DOHH2 (cell line): ENCODE measurements at regions not wholly inside any gene's neighbourhood (a gene's known extent, or its start where the extent isn't known, plus 50 kb on each side); places are given as distances from the start of the nearest gene placed in this dataset.

ENCODE experiments used
- H3F3A ChIP-seq: fragments of 200-600 bp; sonication (generic), shearing (Covaris generic); 2 replicates; pipeline ENCODE4 v1.6.0; 2016; ENCODE audit warnings: antibody characterized with exemption, mild to moderate bottlenecking; ENCODE audit not compliant: control insufficient read depth, insufficient read depth
- H3K27ac ChIP-seq: fragments of 200-600 bp; sonication (generic); 2 replicates; pipeline ENCODE4 v1.5.1; 2014; ENCODE audit warnings: low read depth, mild to moderate bottlenecking, low read length, moderate library complexity
- H3K27me3 ChIP-seq: fragments of 200-600 bp; sonication (generic); 2 replicates; pipeline ENCODE4 v1.6.1; 2014; ENCODE audit warnings: mild to moderate bottlenecking, low read length, mixed read lengths; ENCODE audit not compliant: control insufficient read depth
- H3K36me3 ChIP-seq: fragments of 200-600 bp; sonication (generic); 2 replicates; pipeline ENCODE4 v1.6.1; 2014; ENCODE audit warnings: mild to moderate bottlenecking, low read length, moderate library complexity, mixed read lengths; ENCODE audit not compliant: control insufficient read depth
- H3K4me1 ChIP-seq: fragments of 200-600 bp; sonication (generic); 2 replicates; pipeline ENCODE4 v1.6.1; 2014; ENCODE audit warnings: mild to moderate bottlenecking, low read length, mixed read lengths; ENCODE audit not compliant: control insufficient read depth
- H3K4me2 ChIP-seq: fragments of 200-600 bp; sonication (generic); 2 replicates; pipeline ENCODE4 v1.6.0; 2014; ENCODE audit warnings: mild to moderate bottlenecking, low read length, moderate library complexity
- H3K4me3 ChIP-seq: fragments of 200-600 bp; sonication (generic); 2 replicates; pipeline ENCODE4 v1.5.1; 2014; ENCODE audit warnings: mild to moderate bottlenecking, low read length, mixed read lengths
- H3K79me2 ChIP-seq: fragments of 200-600 bp; sonication (generic); 2 replicates; pipeline ENCODE4 v1.6.1; 2014; ENCODE audit warnings: mild to moderate bottlenecking, low read length, mixed read lengths; ENCODE audit not compliant: control insufficient read depth
- H3K9me2 ChIP-seq: fragments of 200-600 bp; sonication (generic); replicated peaks from 2 replicates; pipeline ENCODE4 v1.6.1; 2014; ENCODE audit warnings: mild to moderate bottlenecking, low read length, mixed read lengths; ENCODE audit not compliant: control insufficient read depth
- H3K9me3 ChIP-seq: fragments of 200-600 bp; sonication (generic); 2 replicates; pipeline ENCODE4 v1.6.1; 2014; ENCODE audit warnings: antibody characterized with exemption, low read length, mixed read lengths; ENCODE audit not compliant: control insufficient read depth, insufficient read depth
- H4K20me1 ChIP-seq: fragments of 200-600 bp; sonication (generic); 2 replicates; pipeline ENCODE4 v1.6.0; 2014; ENCODE audit warnings: low read depth, mild to moderate bottlenecking, antibody characterized with exemption, low read length, moderate library complexity; ENCODE audit not compliant: control insufficient read depth, insufficient read depth
- EZH2phosphoT487 ChIP-seq: fragments of 200-600 bp; sonication (generic); IDR thresholded peaks from 2 replicates; pipeline ENCODE4 v1.6.1; 2017; ENCODE audit warnings: borderline replicate concordance, mild to moderate bottlenecking, antibody characterized with exemption, low read length, moderate library complexity, mixed read lengths
- TF ChIP-seq, protein P1 (sequence below): fragments of 200-600 bp; sonication (generic); IDR thresholded peaks from one replicate; pipeline ENCODE4 v1.5.1; 2014; ENCODE audit warnings: antibody characterized with exemption, mild to moderate bottlenecking, low read depth, low read length; ENCODE audit not compliant: poor library complexity, severe bottlenecking

GRCh38 chr6:1079525-1079924 is 232.4 kb upstream of the FOXQ1 start:
- H3K9me3 ChIP-seq = no peaks in the 10 kb centered on the region
- H3K4me1 ChIP-seq = no peaks in the 10 kb centered on the region
- no peaks in the 10 kb centered on the region for H3K27me3 ChIP-seq
- H3K36me3 ChIP-seq = no peaks in the 10 kb centered on the region
- H3K27ac ChIP-seq = no peak overlapping the region
- no peak overlapping the region for H3K4me2 ChIP-seq
- H4K20me1 ChIP-seq = no peaks in the 10 kb centered on the region
- H3K9me2 ChIP-seq = no peaks in the 10 kb centered on the region
- no peaks in the 10 kb centered on the region for H3K79me2 ChIP-seq
- no peak for TF ChIP-seq EZH2phosphoT487
- TF ChIP-seq, protein P1, sequence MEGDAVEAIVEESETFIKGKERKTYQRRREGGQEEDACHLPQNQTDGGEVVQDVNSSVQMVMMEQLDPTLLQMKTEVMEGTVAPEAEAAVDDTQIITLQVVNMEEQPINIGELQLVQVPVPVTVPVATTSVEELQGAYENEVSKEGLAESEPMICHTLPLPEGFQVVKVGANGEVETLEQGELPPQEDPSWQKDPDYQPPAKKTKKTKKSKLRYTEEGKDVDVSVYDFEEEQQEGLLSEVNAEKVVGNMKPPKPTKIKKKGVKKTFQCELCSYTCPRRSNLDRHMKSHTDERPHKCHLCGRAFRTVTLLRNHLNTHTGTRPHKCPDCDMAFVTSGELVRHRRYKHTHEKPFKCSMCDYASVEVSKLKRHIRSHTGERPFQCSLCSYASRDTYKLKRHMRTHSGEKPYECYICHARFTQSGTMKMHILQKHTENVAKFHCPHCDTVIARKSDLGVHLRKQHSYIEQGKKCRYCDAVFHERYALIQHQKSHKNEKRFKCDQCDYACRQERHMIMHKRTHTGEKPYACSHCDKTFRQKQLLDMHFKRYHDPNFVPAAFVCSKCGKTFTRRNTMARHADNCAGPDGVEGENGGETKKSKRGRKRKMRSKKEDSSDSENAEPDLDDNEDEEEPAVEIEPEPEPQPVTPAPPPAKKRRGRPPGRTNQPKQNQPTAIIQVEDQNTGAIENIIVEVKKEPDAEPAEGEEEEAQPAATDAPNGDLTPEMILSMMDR = no peak
- H3K4me3 ChIP-seq = no peak overlapping the region
- H3F3A ChIP-seq = no peaks in the 10 kb centered on the region

GRCh38 chr6:1077478-1078416 is 234.2 kb upstream of the FOXQ1 start:
- no peaks in the 10 kb centered on the region for H3K27me3 ChIP-seq
- H3K79me2 ChIP-seq = no peaks in the 10 kb centered on the region
- H3F3A ChIP-seq = no peaks in the 10 kb centered on the region
- H3K9me3 ChIP-seq = no peaks in the 10 kb centered on the region
- no peak overlapping the region for H3K27ac ChIP-seq
- TF ChIP-seq, protein P1 = no peak
- no peak for TF ChIP-seq EZH2phosphoT487
- no peaks in the 10 kb centered on the region for H3K9me2 ChIP-seq
- no peak overlapping the region for H3K4me2 ChIP-seq
- H4K20me1 ChIP-seq = no peaks in the 10 kb centered on the region
- H3K4me1 ChIP-seq = no peaks in the 10 kb centered on the region
- no peaks in the 10 kb centered on the region for H3K36me3 ChIP-seq
- no peak overlapping the region for H3K4me3 ChIP-seq

- H3K79me2 ChIP-seq = no peaks in the 10 kb centered on the region
- no peaks in the 10 kb centered on the region for H4K20me1 ChIP-seq
These were observed 235.1 kb upstream of the FOXQ1 start for GRCh38 chr6:1076531-1077459.

More at GRCh38 chr6:1076531-1077459, 235.1 kb upstream of the FOXQ1 start:
- Histone ChIP-seq H3F3A (no peaks in the 10 kb centered on the region), H3K27ac (no peak overlapping the region), H3K9me2 (no peaks in the 10 kb centered on the region), H3K4me1 (no peaks in the 10 kb centered on the region), H3K36me3 (no peaks in the 10 kb centered on the region), H3K4me2 (no peak overlapping the region), H3K9me3 (no peaks in the 10 kb centered on the region), H3K27me3 (no peaks in the 10 kb centered on the region), H3K4me3 (no peak overlapping the region)
- TF ChIP-seq, protein P1 = no peak
- no peak for TF ChIP-seq EZH2phosphoT487
